MCF 10A (cell line): ENCODE measurements at regions not wholly inside any gene's neighbourhood (a gene's known extent, or its start where the extent isn't known, plus 50 kb on each side); places are given as distances from the start of the nearest gene placed in this dataset.

Source experiments
- BruUV-seq: library from RNA; stranded (reverse); fragments of 400-500 nt; replicated peaks from 2 replicates; lab custom pipeline; 2021; lab: Mats Ljungman, UMichigan
- CTCF ChIA-PET: fragments of 300-600 bp; sonication (Branson Sonifier 250); formaldehyde crosslinking; extraction: SDS; loops from one replicate; lab custom pipeline; 2021; ENCODE audit warnings: antibody characterized with exemption, inconsistent platforms; lab: Yijun Ruan, JAX
- POLR2A ChIA-PET: fragments of 300-600, 350-650 bp; sonication (Branson Sonifier 250); formaldehyde crosslinking; extraction: SDS; loops from one replicate; lab custom pipeline; 2020; ENCODE audit warnings: antibody characterized with exemption, inconsistent platforms; lab: Yijun Ruan, JAX
- DNase-seq: peaks from one replicate; pipeline ENCODE4 v3.0.0-alpha.2; 2018; ENCODE audit not compliant: unreplicated experiment
- H3K27ac Mint-ChIP-seq: one replicate; pipeline ENCODE4 v1.8.0; 2022; ENCODE audit warnings: mild to moderate bottlenecking, low read depth, mixed read lengths; ENCODE audit not compliant: unreplicated experiment
- H3K27me3 Mint-ChIP-seq: one replicate; pipeline ENCODE4 v1.8.0; 2022; ENCODE audit warnings: mixed read lengths; ENCODE audit not compliant: insufficient read depth, unreplicated experiment
- H3K36me3 Mint-ChIP-seq: one replicate; pipeline ENCODE4 v1.8.0; 2022; ENCODE audit warnings: mild to moderate bottlenecking, moderate library complexity, mixed read lengths; ENCODE audit not compliant: insufficient read depth, unreplicated experiment
- H3K4me1 Mint-ChIP-seq: one replicate; pipeline ENCODE4 v1.8.0; 2022; ENCODE audit warnings: mixed read lengths; ENCODE audit not compliant: insufficient read depth, unreplicated experiment
- H3K4me3 Mint-ChIP-seq: one replicate; pipeline ENCODE4 v1.8.0; 2022; ENCODE audit warnings: mild to moderate bottlenecking, moderate library complexity, mixed read lengths; ENCODE audit not compliant: unreplicated experiment
- H3K9me3 Mint-ChIP-seq: one replicate; pipeline ENCODE4 v1.8.0; 2022; ENCODE audit warnings: mixed read lengths; ENCODE audit not compliant: unreplicated experiment
- intact Hi-C: fragments of 100-400 bp; cut with micrococcal nuclease; formaldehyde crosslinking; loops from 2 replicates; pipeline ENCODE4 v1.14.1; 2022
- TF ChIP-seq, protein P1 (sequence below): fragments of 200-600 bp; IDR thresholded peaks from one replicate; pipeline ENCODE4 v1.8.0; 2022; ENCODE audit warnings: antibody characterized with exemption, mild to moderate bottlenecking; ENCODE audit not compliant: unreplicated experiment

DNA sequence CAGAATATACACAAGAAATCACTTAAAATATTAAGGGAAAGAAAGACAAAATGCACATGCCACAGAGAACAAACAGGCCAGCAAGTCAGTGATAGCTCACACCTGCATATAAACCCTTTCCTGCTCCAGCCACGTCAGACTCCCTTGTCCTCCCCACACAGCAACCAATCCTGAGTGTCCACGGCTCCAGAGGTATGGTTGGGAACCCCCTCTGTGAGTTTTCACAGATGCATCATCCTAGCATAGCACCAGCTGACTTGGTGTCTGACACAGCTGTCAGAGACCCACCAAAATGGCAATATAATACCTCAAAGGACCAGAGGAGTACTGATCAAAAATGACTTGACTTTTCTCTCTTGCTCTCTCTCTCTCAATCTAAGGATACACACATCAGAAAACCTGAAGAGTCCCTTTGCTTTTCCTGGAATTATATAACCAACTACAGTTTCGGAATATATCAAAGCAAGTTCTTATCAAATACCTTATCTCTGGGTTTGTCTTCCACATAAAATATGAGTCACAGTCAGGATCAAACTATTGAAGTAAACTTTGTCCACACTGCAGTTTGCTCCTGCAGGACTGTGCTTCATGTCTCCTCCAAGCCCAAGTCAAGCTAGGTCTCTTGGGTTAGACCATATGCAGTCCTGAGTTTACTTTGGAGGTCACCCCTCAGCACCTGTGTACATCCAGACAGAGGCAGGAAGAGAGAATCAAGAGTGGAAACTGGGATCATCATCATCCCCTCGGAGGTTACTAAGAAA lies 187.1 kb upstream of the THBS1 start:
- ChIA-PET POLR2A (interaction anchor here (0.7 to 4.0 kb wide), 3 partner anchors 10 to 186 kb away, joined by 3 to 21 read pairs (median 4); no protein-coding TSS in a partner anchor), CTCF (interaction anchor here (0.6 to 1.4 kb wide), 5 partner anchors 11 to 577 kb away, joined by 3 to 7 read pairs (median 4); no protein-coding TSS in a partner anchor)
- H3K9me3 Mint-ChIP-seq: no peaks in the 10 kb centered on the region
- H3K27ac Mint-ChIP-seq: no peak overlapping the region
- H3K4me1 Mint-ChIP-seq: peaks cover 27% of the 10 kb centered on the region
- no peaks in the 10 kb centered on the region for H3K27me3 Mint-ChIP-seq
- intact Hi-C loops: no loop called here
- TF ChIP-seq, protein P1, sequence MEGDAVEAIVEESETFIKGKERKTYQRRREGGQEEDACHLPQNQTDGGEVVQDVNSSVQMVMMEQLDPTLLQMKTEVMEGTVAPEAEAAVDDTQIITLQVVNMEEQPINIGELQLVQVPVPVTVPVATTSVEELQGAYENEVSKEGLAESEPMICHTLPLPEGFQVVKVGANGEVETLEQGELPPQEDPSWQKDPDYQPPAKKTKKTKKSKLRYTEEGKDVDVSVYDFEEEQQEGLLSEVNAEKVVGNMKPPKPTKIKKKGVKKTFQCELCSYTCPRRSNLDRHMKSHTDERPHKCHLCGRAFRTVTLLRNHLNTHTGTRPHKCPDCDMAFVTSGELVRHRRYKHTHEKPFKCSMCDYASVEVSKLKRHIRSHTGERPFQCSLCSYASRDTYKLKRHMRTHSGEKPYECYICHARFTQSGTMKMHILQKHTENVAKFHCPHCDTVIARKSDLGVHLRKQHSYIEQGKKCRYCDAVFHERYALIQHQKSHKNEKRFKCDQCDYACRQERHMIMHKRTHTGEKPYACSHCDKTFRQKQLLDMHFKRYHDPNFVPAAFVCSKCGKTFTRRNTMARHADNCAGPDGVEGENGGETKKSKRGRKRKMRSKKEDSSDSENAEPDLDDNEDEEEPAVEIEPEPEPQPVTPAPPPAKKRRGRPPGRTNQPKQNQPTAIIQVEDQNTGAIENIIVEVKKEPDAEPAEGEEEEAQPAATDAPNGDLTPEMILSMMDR: no peak
- H3K36me3 Mint-ChIP-seq: no peaks in the 10 kb centered on the region
- no peak for DNase-seq
- no TSS peak for BruUV-seq
- no peak overlapping the region for H3K4me3 Mint-ChIP-seq

- ChIA-PET POLR2A (interaction anchor here (1.5 to 4.0 kb wide), 2 partner anchors 10 to 185 kb away, joined by 4 to 21 read pairs; no protein-coding TSS in a partner anchor), CTCF (interaction anchor here (0.9 to 1.4 kb wide), 4 partner anchors 10 to 240 kb away, joined by 3 to 7 read pairs (median 4); no protein-coding TSS in a partner anchor)
- intact Hi-C loops: no loop called here
- Mint-ChIP-seq H3K27me3 (no peaks in the 10 kb centered on the region), H3K9me3 (no peaks in the 10 kb centered on the region), H3K36me3 (no peaks in the 10 kb centered on the region), H3K4me1 (peaks cover 27% of the 10 kb centered on the region), H3K27ac (no peak overlapping the region), H3K4me3 (no peak overlapping the region)
- DNase-seq: peak; percentile 40
- TF ChIP-seq, protein P1: no peak
- no TSS peak for BruUV-seq
Observed at GRCh38 chr15:39394496-39394895, 186.4 kb upstream of the THBS1 start.

GRCh38 chr15:39396979-39397615 lies 183.8 kb upstream of the THBS1 start:
- ChIA-PET POLR2A (interaction anchor here (0.6 to 4.0 kb wide), 4 partner anchors 7 to 214 kb away, joined by 3 to 21 read pairs (median 4); no protein-coding TSS in a partner anchor), CTCF (interaction anchor here (0.6 to 1.3 kb wide), 3 partner anchors 11 to 261 kb away, joined by 3 read pairs; no protein-coding TSS in a partner anchor)
- TF ChIP-seq, protein P1: no peak
- Mint-ChIP-seq H3K4me1 (peaks cover 14% of the 10 kb centered on the region), H3K36me3 (no peaks in the 10 kb centered on the region), H3K9me3 (no peaks in the 10 kb centered on the region), H3K27me3 (no peaks in the 10 kb centered on the region), H3K4me3 (no peak overlapping the region), H3K27ac (no peak overlapping the region)
- DNase-seq: no peak
- intact Hi-C loops: no loop called here
- no TSS peak for BruUV-seq

GRCh38 chr15:39397883-39398282 lies 183.0 kb upstream of the THBS1 start:
- no TSS peak for BruUV-seq
- ChIA-PET CTCF (interaction anchor here (0.6 kb wide), 1 partner anchor 227 kb away, joined by 3 read pairs; no protein-coding TSS in a partner anchor), POLR2A (interaction anchor here (0.6 kb wide), 1 partner anchor 22 kb away, joined by 3 read pairs; no protein-coding TSS in a partner anchor)
- Mint-ChIP-seq H3K27ac (no peak overlapping the region), H3K4me3 (no peak overlapping the region), H3K9me3 (no peaks in the 10 kb centered on the region), H3K36me3 (no peaks in the 10 kb centered on the region), H3K27me3 (no peaks in the 10 kb centered on the region), H3K4me1 (peaks cover 9% of the 10 kb centered on the region)
- intact Hi-C loops: no loop called here
- TF ChIP-seq, protein P1: no peak
- DNase-seq: no peak
